ENCODE measurements at regions not wholly inside any gene's neighbourhood (a gene's known extent, or its start where the extent isn't known, plus 50 kb on each side); places are given as distances from the start of the nearest gene placed in this dataset.
"Not testable (repeated sequence)": the region's sequence is repeated elsewhere in the genome, so short reads cannot be mapped to it uniquely, and the experiment has no call there.

- TF ChIP-seq CTCF (conservative IDR thresholded peaks at IDR 0.05; ENCODE audit: low read depth, low read length); EZH2phosphoT487 (IDR thresholded peaks at IDR 0.05; ENCODE audit: borderline replicate concordance, low read length); EZH2 (IDR thresholded peaks at IDR 0.05; ENCODE audit: low read length, unreplicated experiment): not testable (repeated sequence)
Observed at GRCh38 chr7:65504504-65505319, 131.1 kb downstream of the ZNF92 start.
